Inflammatory macrophage (primary cell): ENCODE measurements at regions not wholly inside any gene's neighbourhood (a gene's known extent, or its start where the extent isn't known, plus 50 kb on each side); places are given as distances from the start of the nearest gene placed in this dataset.

Experiments
- DNase-seq, 2 donors: peaks; one replicate each; pipeline ENCODE4 v3.0.0-alpha.2; 2020 to 2022

DNA sequence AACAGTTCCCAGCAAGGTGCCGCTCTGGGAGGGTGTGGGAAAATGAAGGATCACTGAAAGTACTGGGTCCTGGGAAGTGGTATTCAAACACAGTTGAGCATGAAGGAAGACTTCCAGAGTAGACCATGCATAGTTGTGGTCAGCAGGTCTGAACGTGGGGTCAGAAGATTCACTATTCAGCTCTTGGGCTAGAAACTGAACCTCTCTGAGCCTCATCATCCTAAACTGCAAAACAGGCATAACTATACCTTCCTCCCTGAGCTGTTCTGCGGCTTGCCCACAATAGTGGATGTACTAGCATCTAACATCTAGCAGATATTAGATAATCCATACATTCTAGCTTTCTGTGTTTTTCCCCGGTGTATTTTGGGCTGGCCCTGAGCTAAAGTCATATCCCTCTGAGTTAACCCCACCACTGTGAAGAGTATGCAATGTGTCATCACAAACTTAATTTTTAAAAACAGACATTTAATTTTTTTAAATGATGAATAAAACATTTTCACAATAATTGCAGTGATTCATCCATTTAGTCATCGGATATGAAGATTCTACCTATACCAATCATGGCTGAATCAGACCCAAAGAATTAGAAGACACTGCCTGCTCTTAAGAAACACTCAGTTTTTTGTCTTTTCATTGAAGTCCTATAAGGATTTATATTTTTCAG is 179.1 kb downstream of the BLID start:
- no peak for DNase-seq

DNA sequence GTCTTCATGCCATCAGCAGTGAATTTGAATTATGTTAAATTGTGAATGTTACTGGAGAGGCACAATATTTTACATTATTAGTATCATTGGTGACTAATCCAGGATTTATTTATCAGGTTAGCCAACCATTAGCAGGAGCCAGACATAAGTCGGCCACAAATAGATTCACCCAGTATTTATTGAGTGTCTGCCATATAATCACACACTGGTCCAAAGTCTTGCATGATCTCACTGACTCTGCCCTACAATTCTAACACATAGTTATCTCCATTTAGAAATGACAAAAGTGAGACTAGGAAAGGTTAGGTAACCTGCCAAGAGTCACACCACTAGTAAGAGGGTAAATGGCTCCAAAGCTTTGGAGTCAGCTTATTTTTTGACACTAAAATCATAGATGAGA is 179.6 kb downstream of the BLID start:
- DNase-seq = no peak

DNA sequence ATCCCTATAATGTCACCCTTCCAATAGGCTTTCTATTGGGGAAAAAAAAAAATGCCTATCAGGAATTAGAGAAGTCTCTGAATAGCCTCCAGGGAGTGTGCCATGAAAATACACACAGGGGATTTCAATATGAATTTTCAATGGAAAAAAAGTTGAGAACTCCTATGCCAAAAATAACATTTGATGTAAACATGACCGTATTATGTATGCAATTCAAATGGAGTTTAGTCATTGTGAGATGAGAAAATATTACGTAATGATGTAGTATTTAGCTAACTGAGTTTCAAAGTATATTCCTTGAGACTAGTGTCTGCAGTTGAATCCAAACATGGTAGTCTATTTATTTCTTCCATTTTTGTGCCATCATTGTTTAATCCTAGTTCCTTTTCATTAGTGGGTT is 182.3 kb downstream of the BLID start:
- DNase-seq = no peak

DNA sequence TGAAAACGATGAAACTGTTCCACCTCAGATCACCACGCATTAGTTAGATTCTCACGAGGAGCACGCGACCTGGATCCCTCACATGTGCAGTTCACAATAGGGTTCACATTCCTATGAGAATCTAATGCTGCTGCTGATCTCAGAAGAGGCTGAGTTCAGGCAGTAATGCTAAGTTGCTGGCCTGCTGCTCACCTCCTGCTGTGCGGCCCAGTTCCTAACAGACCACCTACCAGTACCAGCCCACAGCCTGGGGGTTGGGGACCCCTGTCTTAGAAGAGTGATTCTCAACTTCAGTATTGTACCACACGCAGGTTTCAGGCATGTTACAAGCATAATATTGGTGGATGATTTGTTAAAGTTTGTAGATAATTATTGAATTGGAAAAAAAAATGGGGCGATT is 182.7 kb downstream of the BLID start:
- DNase-seq = no peak

DNA sequence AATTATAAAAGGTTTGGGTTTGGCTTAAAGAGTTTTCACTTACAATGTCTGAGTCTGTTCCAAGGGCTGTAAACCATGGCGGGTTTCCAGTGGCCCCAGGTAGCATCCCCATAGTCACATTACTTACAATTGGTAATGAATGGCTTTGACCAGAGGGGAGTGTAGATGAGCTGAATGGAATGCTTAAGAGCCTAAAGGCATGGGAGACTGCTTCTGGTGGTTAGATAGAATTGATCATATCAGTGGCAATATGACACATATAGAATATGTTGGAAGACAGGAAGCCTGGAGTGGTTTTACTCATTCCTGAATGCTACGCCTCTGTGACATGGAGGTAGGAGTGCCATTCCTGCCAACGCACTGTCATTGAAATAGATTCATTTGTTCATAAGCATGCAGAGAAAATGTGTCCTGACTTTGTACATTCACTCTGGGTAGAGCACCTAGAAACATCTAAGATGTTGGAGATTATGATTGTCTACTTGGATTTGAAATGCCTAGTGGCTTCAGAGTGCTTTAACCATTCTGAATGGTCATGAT is 183.3 kb downstream of the BLID start:
- no peak for DNase-seq

DNA sequence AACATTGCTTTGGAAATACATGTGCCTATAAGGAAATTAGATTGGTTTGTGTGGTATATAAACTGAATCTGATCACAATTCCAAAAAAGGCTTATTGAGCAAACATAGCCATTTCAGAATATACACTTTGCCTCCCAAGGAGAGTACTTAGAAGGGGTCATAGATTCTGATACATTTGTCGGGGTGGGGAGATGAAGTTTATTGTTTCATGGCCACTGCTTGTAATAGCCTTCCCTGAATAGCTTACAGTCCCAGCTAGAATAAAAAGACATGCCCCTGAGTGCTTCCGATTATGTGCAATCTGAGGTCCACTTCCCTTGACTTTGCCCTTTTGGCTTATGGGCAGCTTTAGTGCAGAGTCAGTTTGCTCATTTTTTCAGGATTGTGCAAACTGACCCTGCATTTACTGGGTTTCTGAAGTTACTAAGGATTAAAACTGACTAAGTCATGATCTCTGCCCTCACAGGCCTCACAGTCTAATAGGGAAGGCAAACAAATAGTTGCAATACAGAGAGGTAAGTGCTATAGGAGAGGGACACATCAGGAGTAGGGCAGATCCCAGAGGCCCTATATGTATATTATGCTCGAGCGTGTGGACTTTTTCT is 184.2 kb downstream of the BLID start:
- DNase-seq = peak; percentile 62 to 75

DNA sequence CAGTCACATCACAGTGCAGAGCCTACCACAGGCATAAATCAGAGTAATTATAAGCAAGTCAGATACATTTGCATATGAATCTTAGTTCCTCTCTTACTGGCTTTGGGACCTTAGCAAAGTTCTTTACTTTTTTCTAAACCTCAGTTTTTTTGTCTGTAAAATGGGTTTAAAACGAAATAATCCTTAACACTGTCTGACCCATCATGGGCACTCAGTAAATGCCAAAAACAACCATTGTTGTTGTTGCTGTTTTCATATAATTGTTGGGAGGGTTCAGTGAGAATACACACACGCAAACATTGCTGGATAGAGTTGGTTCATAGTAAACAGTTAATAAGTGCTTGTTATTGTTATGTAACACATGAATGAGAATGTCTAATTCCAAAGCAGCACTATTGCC is 184.9 kb downstream of the BLID start:
- DNase-seq = no peak

DNA sequence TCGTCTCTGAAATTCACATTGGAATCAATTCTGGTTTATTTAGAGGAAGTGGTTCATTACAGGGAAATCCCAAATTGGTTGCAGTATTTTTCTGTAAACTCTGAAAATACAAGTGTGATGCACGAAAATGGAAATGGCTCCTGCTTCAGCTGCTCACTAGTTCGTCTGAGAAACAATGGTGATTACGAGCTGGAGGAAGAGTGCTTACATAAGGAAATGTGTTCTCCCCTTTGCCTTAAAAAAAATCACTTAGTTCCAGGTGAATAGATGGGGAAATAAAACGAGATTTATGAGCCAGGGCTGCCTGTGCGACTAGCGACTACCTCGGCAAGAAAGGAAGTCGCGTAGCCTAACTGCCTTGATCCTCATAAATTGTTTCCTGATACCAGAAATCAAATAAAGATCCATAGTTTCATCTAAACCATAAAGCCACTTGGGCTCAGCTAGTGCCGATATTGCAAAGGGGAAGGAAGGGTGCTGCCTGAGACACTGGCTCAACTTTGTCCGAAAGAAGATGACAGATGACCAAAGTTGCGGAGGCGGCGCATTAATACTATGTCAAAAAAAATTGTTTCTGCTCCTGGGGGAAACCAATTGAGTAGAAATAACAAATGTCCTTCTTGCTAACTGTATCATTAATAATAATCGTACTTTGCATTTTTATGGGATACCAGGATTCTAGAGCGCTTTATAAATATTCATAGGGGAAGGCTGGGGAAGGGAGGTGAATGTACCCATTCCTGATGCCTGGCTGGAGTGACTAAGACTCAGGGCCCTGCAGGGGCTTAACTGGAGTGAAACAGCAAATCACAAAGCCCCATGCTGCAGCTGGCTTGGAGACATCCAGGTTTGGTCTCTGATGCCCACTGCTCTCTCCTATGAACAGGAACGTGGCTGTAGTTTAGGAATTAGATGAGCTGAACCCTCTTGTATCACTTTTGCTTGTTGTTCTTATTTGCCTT is 185.7 kb downstream of the BLID start:
- DNase-seq = peak; percentile 67 to 77

DNA sequence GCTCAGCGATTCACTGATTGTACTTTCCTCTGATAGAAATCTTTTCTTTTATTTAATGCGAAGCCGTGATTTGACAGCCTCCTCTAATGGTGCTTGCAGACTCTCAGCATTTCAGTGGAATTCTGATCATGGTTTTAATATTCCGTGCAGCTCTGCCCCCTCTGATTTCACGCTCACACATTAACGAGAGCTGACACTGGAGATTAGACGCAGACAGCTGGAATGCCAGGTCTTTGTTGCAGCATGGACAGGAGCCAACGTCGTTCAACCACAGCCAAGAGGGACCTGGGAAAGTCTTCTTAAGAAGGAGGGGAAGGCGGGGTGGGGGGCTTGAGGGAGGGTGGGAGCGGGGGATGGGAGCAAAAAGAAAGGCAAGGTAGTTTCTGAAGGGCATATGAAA is 186.4 kb downstream of the BLID start:
- no peak for DNase-seq

DNA sequence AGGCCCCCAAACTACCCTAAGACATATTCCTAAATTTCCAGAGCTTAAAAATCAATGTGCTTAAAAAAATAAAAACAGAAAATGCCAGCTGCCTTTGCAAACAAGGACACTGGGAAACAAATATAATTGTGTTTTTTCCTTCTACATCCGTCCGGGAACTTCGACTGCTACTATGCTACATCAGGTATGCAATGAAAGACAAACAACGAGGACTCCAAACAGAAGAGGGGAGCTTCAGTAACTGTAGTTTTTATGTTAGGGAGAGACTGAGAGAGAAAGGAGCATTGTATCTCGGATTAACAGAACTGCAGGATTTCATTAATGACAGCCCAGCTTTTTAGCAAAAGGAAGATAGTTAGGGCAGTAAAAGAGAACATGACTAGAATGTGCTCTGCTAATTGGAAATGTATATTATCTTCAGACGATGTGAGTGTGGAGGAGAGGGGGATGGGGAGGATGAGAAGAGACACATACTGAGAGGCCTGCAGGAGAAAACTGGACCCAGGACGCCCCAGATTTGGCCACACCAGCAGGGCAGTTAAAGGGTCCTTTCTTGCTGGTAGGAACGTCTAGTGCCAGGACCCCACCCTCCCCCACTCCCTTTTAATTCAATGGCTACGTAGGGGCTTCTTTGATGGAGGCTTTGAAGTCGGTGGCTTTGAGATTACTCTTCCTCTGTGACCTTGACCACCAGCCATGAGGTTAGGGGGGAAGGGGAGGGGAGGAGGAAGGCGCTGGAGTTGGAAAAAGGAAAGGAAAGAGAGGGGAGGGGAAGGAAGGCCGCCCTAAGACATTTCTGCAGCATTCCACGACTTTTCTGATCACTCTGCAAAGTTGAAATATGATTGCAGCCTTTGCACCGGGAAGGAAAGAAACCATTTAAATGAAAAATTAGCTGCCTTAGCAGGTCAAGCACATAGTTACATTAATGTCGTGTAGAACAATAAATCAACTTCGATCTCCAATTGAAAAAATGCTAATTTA is 187.1 kb downstream of the BLID start:
- no peak for DNase-seq

DNA sequence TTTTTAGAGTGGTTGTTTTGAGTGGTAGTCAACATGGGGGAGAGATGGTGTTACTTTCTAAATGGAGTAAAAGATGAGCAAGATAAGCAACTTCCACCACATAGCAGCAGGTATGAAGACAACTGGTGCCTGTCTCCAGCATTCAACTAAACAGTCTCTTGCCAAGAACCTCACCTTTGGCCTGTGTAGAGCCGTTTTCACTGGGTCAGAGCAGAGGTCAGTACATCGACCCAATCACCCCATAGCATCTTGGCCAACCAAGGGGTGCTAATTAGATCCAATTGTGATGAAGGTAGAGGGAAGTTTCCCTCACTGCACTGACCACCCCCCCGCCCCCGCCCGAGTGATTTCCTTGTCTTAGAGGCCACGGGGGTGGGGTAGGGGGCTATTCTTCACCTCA is 188.2 kb downstream of the BLID start:
- no peak for DNase-seq

DNA sequence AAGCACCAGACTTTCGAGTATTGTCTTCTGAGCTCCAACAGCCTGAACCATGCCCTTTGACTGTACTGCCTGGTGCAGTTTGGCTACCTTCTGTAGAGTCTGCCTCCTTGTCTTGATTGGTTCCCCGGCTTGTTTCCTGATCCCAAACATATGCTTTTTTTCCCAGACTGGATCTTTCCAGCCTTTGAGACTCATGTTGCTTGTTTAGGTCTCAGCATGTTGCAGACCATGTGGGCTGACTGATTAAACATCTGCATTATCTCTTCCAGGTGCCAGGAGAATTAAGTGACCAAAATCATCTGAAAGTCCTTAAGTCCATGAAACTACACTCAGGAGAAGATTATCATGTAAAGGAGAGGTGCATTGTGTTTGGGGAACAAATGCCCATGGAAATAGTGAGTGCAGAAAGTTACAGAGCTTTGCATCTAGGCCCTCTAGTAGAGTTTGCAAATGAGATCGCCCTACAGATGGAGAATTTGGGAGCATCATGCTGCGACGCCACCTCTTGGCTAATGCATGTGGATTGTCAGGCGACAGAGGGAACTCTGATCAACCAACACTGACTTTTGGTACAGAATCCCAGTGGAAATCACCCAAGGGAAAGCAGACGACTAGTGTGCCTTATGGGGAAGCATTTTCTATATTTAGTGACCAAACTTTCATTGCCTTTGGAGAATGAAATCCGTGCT is 188.8 kb downstream of the BLID start:
- DNase-seq = no peak

DNA sequence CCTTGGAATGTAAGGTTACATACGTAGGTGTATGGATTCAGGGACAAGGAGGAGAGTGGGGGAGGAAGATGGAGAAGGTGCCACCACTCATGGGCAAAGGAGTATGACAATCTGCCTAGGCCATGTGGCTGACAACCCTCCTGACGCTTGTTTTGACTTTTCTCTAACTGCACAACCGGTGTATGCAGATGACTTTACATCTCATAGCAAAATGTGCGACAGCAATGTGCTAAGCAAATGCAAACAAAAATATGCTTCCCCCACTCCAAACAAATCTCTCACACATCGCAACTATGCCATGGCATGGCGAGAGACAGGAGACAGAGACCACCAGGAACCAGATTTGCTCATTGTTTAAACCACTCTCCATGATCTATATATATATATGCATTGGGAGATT is 191.8 kb downstream of the BLID start:
- DNase-seq = no peak

DNA sequence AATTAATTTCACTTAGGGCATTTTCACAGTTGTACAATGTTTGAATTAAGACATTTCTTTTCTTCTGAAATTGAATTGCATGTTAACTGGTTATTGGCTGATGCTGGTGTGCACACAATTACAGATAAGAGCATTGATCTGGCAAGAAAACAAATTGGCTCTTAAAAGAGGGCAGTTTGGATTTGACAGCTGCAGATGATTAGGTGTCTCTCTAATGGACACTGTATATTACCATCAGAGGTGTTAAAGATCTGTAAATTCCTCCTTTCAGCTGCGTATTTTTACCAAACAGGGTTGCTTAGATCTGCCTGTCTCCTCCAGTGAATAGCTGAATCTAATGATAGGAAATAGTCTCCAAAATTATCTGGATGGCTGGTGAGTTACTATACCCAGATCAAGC is 198.5 kb downstream of the BLID start:
- no peak for DNase-seq

DNA sequence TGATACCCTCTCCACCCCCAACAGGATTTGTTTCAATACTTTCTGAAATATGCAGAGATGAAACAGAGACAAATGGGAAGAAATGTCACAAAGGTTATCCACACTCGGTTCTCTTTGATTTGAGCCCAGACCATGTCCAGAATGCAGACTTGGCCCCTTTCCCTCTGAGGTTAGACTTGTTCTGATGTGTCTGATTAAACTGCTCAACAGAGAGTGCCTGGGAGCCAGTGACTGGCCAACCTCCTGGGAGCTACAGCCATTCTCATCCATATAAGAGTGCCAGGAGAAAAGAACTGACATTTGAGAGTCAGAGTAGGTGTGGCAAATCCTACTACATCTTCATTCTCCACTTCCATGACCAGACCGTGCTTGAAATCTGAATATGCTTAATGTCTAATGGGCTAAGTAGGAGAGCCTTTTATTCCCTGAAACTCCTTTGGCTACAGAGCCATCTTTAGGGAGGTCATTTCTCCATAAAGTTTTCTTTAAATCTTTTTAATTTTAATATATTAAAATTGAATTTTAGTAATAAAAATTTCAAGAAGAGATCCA is 201.4 kb downstream of the BLID start:
- DNase-seq = no peak

DNA sequence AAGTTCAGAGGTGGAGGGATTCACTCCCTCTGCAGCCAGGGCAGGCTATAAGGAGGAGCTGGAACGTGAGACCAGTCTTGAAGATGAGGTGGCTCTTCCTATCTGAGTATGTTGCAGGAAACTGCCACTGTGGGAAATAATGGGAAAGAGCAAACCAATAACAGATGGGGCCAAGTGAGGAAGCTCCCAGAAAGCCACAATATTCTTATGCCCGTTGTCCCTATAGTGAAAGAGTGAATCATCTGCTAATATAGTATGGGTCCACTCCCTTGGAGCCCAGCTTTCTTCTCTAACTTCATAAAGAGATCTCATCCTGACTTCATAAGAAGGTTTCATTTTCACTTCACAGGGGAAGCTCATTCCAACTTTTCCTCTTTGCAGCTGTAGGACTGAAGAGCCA is 206.4 kb downstream of the BLID start:
- DNase-seq = no peak

DNA sequence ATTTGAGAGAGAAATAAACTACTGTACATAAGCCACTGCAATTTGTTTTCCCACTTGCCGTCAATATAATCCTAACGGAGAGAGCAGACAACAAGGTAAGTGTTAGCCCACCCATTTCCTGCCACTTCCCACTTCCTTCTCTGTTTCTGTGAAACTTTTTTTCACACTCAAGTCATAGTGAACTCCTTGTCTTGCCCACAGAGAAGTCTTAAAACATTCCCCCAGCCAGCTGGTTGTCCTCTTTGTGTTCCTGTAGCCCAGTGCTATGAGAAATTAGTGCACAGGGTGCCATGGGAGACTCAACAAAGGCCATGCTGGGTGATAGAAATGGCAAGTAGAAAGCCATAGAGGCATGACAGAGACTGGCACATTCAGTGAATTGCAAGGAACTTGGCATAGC is 208.6 kb downstream of the BLID start:
- DNase-seq = no peak

DNA sequence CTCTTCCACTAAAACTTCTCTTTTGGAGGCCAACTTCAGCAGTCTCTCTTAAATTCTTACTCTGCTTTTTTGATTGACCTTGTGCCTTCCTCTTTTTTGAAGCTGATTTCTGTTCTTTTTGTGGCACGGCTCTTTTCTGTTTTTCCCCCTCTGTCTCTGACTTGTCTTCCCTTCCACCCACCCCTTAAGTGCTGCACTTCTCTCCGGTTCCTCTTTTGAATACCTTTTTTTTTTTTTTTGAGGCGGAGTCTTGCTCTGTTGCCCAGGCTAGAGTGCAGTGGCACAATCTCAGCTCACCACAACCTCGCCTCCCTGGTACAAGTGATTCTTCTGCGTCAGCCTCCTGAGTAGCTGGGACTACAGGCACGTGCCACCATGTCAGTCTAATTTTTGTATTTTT is 211.9 kb downstream of the BLID start:
- DNase-seq = peak; percentile 72 to 76

DNA sequence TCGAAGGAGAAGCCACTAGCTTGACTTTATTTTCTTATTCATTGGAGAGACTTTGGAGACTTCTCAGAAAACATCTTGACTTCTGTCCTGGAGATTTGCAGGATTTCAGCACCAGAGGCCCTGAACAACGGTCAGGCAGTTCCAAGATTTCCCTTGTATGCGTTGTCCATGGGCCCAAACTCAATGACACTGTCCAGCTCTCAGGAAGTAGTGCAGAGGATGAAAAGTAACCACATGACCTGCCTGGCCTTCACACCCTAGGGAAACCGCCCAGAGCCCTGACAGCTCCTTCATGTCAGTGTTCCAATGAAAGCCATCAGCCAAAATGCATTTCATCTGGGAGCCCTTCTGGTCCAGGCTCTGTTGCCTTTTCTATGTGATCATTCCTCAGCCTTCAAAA is 214.1 kb downstream of the BLID start:
- no peak for DNase-seq

DNA sequence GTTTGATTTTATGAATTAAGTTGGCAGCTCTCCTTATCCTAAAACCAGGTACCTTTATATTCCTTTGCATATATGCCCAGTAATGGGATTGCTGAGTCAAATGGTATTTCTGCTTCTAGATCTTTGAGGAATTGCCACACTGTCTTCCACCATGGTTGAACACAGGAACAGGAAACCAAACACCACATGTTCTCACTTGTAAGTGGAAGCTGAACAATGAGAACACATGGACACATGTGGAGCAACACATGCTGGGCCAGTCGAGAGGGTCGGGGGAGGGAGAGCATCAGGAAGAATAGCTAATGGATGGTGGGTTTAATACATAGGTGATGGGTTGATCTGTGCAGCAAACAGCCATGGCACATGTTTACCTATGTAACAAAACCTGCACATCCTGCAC is 214.6 kb downstream of the BLID start:
- peak; percentile 42 to 64 for DNase-seq

DNA sequence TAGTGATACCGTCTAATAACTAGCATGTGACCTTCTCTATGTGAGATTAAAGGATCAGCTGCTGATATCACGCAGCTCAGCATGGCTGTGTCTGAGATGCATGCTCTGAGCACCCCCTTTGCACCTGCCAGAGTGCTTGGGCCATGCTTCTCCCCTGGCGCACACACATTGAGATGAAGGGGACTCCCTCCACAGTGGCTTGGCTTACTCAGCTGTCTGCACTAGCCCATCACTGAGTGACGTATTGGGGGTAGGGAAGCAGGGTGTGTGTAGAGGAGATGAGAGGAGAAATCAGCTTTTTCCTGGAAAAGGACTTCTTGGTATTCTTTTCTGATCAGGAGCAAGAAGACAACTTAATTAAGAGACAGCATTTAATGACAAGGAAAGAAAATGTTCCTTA is 216.5 kb downstream of the BLID start:
- DNase-seq = no peak
